Glomerular endothelial cell (primary cell): ENCODE measurements at regions not wholly inside any gene's neighbourhood (a gene's known extent, or its start where the extent isn't known, plus 50 kb on each side); places are given as distances from the start of the nearest gene placed in this dataset.

ENCODE experiments used
- DNase-seq: peaks from one replicate; pipeline ENCODE4 v3.0.0-alpha.2; 2011; ENCODE audit warnings: low read depth, low spot score; ENCODE audit errors: extremely low read depth

GRCh38 chr2:19045151-19045550 lies 313.3 kb downstream of the OSR1 start:
- DNase-seq, result no peak

DNA sequence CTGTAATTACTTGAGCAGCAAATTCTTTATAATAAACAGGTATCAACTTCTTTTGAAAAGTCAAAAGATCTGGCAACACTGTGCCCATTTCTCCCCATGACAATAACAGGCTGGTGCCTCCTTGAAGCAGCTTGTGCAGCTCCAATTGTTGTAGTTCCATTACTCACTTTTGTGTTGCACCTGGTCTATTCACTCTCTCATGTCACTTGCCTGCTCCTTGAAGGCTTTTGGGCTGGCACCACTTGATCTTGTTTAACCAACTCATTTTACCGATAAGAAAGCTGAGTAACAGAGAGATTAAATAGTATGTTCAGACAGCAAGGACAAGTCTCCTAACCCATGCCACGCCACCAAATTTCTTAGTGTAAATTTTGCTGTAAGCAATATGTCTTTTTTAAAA lies 314.5 kb downstream of the OSR1 start:
- no peak for DNase-seq

- no peak for DNase-seq
These were observed 316.9 kb downstream of the OSR1 start for GRCh38 chr2:19041434-19042041.

- DNase-seq, result no peak
These were observed 320.1 kb downstream of the OSR1 start for GRCh38 chr2:19038071-19039015.

DNA sequence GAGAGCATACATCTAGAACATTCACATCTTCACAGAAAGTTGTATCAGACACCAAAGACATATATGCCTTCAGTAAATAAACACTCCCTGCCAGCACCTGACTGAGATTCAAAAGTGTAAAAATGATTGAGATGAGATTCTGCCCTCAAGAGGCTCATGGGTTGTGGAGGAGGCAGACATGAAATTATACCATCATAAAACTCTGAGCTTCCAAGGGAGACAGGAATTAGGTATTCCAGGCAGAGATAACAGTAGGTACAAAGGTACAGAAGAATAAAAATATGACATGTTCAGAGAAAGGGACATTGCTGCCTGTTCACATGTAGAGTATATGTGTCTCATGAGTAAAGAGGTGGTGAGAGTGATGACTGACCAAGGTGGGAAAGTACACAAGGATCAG lies 322.3 kb downstream of the OSR1 start:
- DNase-seq, result no peak

DNA sequence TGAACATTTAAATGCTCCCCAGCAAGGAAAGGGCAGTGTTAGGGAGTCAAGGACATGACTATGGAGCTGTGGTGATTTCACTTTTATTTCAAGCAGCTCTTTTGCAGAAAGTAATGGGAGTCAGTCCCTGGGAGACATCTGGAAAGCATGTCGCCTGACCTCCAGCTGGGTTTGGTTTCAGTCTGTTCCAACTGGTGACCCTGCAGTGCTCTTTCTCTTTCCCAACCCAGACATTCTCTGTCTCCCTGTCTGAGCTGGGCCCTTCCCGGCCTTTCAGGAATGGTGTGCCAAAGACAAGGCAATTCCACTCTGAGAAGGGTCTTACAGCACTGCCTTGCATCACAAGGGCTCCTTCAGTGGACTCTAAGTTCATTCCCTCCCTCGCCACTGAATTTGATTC lies 323.2 kb downstream of the OSR1 start:
- no peak for DNase-seq

DNA sequence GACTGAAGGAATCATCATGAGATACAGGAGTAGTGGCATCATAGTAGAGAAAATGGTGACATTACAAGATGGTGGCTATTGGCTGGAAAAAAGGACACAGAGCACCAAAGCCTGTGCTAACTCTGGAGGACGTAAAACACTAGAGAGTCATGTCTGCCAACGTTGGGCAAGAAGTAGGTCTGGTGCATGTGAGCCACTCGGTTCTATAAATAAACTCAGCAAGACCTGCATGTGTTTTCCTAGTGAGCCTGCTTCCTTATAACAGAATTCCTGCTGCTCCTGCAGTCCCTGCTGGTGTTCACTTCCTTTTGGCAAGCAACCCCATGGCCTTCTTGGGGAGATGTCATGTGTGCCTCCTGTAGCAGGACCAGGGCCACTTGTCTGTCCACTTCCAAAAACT lies 325.2 kb downstream of the OSR1 start:
- DNase-seq, result no peak

DNA sequence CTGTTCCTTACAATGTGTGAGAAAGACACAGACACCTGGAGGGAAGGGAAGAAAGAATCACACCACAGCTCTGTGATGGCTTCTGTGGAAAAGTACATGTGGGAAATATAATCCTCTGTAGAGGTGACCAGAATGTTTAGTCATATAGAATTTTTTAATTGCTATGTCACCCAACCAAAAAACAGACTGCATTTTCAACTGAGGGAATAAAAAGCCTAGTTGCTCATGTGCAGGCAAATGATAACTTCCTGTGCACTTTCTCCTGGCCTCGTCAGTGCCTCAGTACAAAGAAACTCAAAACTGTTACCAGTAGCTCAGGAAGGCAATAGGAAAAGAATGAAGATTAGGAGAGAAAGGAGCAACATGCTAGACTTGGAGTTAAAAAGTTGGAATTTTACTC lies 326.8 kb downstream of the OSR1 start:
- DNase-seq, result no peak

DNA sequence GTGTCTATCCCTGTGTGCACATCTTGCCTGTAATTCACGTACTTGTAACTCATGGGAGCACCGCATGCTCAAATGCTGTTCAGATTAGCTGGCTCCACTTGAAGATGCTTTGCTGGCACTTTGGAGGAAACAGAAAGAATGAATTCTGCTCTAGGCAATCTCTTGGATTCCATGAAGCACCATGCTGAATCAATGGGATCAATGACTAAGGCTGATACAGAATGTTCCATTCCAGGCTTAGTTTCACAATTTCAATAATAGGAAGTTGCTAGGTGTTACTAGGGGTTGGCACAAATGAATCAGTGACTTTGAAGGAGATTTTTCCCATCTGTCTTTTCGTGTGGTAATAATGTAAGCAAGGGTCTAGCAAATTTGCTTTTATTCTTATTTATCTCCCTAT lies 328.8 kb downstream of the OSR1 start:
- no peak for DNase-seq

DNA sequence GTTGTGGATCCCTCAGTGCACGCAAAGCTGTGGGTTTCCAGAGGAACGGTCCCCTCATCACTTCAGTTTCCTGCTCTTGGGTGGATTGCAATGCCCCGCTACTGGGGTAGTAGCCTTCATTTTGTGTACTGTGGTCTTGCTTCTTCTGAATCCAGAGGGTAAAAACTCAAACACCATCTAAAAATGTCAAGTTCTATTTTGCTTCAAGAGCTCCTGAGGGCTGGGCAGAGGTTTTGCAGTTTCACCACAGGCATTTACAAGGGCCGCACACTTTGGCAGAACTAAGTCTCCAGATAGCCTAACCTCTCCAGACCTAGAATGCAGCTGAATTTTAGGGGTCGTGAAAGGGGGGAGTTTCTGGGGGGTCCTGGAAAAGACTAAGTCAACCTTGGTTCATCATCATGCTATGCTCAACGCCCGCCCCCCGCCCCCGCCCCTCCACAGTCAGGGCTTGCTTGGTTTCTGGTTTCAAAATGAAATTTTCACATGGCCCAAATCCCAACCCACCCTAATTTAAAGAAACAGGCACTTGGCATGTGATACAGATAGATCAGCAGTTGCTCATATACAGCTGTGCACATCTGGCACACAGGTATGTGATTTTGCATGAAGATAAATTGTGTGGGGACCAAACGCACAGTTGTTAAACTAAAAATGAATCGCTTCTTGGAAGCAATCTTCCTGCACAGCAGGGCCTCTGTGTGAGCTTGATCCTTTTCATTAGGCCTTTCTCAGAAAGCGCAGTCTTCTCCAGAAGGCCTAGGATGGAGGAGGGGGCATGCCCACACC lies 329.6 kb downstream of the OSR1 start:
- DNase-seq, result no peak

- no peak for DNase-seq
These were observed 330.8 kb downstream of the OSR1 start for GRCh38 chr2:19027626-19028025.

GRCh38 chr2:19026261-19026660 lies 332.2 kb downstream of the OSR1 start:
- DNase-seq, result no peak

- DNase-seq, result no peak
These were observed 336.1 kb downstream of the OSR1 start for GRCh38 chr2:19022334-19022733.

GRCh38 chr2:19021721-19022120 lies 336.7 kb downstream of the OSR1 start:
- DNase-seq, result no peak

- DNase-seq, result no peak
These were observed 337.3 kb downstream of the OSR1 start for GRCh38 chr2:19021100-19021476.

DNA sequence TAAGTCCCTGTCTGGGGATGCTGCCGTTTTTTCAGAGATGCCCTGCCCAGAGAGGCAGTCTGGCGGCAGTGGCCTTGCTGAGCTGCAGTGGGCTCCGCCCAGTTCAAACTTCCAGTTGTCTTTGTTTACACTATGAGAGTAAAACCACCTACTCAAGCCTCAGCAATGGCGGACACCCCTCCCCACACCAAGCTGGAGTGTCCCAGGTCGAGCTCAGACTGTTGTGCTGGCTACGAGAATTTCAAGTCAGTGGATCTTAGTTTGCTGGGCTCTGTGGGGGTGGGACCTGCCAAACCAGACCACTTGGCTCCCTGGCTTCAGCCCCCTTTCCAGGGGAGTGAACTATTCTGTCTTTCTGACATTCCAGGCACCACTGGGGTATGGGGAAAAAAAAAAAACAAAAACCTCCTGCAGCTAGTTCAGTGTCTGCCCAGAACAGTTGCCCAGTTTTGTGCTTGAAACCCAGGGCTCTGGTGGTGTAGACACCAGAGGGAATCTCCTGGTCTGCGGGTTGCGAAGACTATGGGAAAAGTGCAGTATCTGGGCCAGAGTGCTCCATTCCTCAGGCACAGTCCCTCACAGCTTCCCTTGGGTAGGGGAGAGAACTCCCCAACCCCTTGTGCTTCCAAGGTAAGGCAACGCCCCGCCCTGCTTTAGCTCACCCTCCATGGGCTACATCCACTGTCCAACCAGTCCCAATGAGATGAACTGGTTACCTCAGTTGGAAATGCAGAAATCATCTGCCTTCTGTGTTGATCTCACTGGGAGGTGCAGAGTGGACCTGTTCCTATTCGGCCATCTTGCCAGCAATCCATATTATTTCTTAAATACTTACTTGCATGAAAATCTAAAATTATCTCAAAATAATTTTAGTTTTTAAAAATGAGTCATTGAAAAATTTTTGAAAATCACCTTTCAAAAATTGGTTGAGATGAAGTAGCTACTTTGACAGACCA lies 338.0 kb downstream of the OSR1 start:
- no peak for DNase-seq

- DNase-seq, result no peak
These were observed 348.9 kb downstream of the OSR1 start for GRCh38 chr2:19009510-19009909.

GRCh38 chr2:19003554-19003953 lies 354.9 kb downstream of the OSR1 start:
- DNase-seq, result no peak

DNA sequence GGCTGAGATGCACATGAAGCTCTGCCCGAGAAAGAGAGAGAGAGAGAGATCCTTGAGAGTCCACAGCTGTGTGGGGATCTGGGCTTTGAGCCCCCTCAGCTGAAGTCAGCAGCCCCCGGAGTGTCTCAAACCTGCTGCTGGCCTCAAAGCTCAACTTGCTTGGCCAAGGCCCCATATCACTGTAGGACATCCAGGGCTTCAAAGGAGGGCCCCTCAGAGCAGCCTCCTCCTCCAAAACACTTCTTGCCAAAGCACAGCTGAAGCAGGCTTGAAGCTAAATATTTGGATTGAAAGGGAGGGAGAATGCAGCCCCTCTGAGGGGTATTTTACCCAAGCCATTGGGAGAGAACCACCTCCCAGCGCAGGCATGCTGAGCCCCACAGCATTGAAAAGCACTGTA lies 357.6 kb downstream of the OSR1 start:
- DNase-seq, result no peak

GRCh38 chr2:18999198-18999597 lies 359.2 kb downstream of the OSR1 start:
- no peak for DNase-seq
